SK-N-SH (cell line): ENCODE measurements at regions not wholly inside any gene's neighbourhood (a gene's known extent, or its start where the extent isn't known, plus 50 kb on each side); places are given as distances from the start of the nearest gene placed in this dataset.

Experiments used
- CTCF ChIA-PET: fragments of 300-600, 350-600 bp; formaldehyde crosslinking; extraction: SDS; loops from one replicate; lab custom pipeline; 2021; lab: Yijun Ruan, JAX
- POLR2A ChIA-PET: fragments of 350-600 bp; sonication (Branson Sonifier 250); formaldehyde crosslinking; extraction: SDS; loops from one replicate; lab custom pipeline; 2020; ENCODE audit warnings: antibody characterized with exemption, inconsistent platforms; lab: Yijun Ruan, JAX
- DNase-seq: peaks from one replicate; pipeline ENCODE4 v3.0.0; 2012
- H2AFZ ChIP-seq: fragments of 200-600 bp; sonication (generic); 2 replicates; pipeline ENCODE4 v1.8.1; 2016; ENCODE audit warnings: antibody characterized with exemption, mild to moderate bottlenecking, low read depth
- H3F3A ChIP-seq: fragments of 200-600 bp; sonication (generic); replicated peaks from 2 replicates; pipeline ENCODE3; 2016; ENCODE audit warnings: antibody characterized with exemption, mild to moderate bottlenecking; ENCODE audit not compliant: insufficient read depth
- H3K27ac ChIP-seq, 2 experiments: fragments of 200-500 bp in 1 of 2; fragments of 200-600 bp in 1 of 2; sonication (Bioruptor generic) in 1 of 2; sonication (generic), shearing (Covaris generic) in 1 of 2; 2 replicates each; pipeline versions ENCODE4 v1.5.1 to v1.6.1; 2014 to 2016; ENCODE audit warnings: low read depth in 2 of 2, inconsistent platforms in 1 of 2, low read length in 1 of 2, mild to moderate bottlenecking in 1 of 2, mixed read lengths in 1 of 2
- H3K27me3 ChIP-seq: fragments of 200-600 bp; sonication (generic), shearing (Covaris generic); 2 replicates; pipeline ENCODE4 v1.6.1; 2016; ENCODE audit warnings: mixed run types; ENCODE audit not compliant: insufficient read depth
- H3K36me3 ChIP-seq, 2 experiments: fragments of 200-500 bp in 1 of 2; fragments of 200-600 bp in 1 of 2; sonication (Bioruptor generic) in 1 of 2; sonication (generic) in 1 of 2; replicated peaks in 1 of 2; 2 replicates each; pipeline versions ENCODE3 to v1.5.1; 2014 to 2016; ENCODE audit warnings: low read length in 1 of 2, mild to moderate bottlenecking in 1 of 2; ENCODE audit not compliant: insufficient read depth in 2 of 2, control insufficient read depth in 1 of 2
- H3K4me1 ChIP-seq, 2 experiments: fragments of 200-500 bp in 1 of 2; fragments of 200-600 bp in 1 of 2; sonication (Bioruptor generic) in 1 of 2; sonication (generic), shearing (Covaris generic) in 1 of 2; 2 replicates each; pipeline versions ENCODE4 v1.5.1 to v1.6.1; 2014 to 2016; ENCODE audit warnings: low read depth in 1 of 2, low read length in 1 of 2, mixed run types in 1 of 2; ENCODE audit not compliant: insufficient read depth in 2 of 2, control insufficient read depth in 1 of 2
- H3K4me2 ChIP-seq: fragments of 200-600 bp; sonication (generic), shearing (Covaris generic); 2 replicates; pipeline ENCODE4 v1.6.1; 2017; ENCODE audit warnings: mixed run types
- H3K4me3 ChIP-seq, 2 experiments: fragments of 200-500 bp in 1 of 2; fragments of 200-600 bp in 1 of 2; sonication (Bioruptor generic) in 1 of 2; sonication (generic), shearing (Covaris generic) in 1 of 2; 2 replicates each; pipeline versions ENCODE4 v1.5.1 to v1.8.1; 2014 to 2016; ENCODE audit warnings: low read depth in 2 of 2, inconsistent platforms in 1 of 2, low read length in 1 of 2, mild to moderate bottlenecking in 1 of 2, mixed read lengths in 1 of 2, moderate library complexity in 1 of 2
- H3K79me2 ChIP-seq: fragments of 200-600 bp; sonication (generic); 2 replicates; pipeline ENCODE4 v1.8.1; 2017; ENCODE audit warnings: mild to moderate bottlenecking; ENCODE audit not compliant: insufficient read depth
- H3K9ac ChIP-seq: fragments of 200-600 bp; sonication (generic); 2 replicates; pipeline ENCODE4 v1.6.1; 2017; ENCODE audit warnings: mixed run types
- H3K9me2 ChIP-seq: fragments of 200-600 bp; sonication (generic); 2 replicates; pipeline ENCODE4 v1.6.1; 2017; ENCODE audit warnings: mixed run types
- H3K9me3 ChIP-seq: fragments of 200-600 bp; sonication (generic); 2 replicates; pipeline ENCODE4 v1.6.1; 2017; ENCODE audit warnings: mixed run types, mild to moderate bottlenecking, moderate library complexity
- H4K20me1 ChIP-seq: fragments of 200-600 bp; sonication (generic); 2 replicates; pipeline ENCODE4 v1.6.1; 2017; ENCODE audit warnings: mild to moderate bottlenecking, mixed run types; ENCODE audit not compliant: insufficient read depth
- ELF1 ChIP-seq: IDR thresholded peaks from 2 replicates; pipeline ENCODE4 v1.4.0; 2012
- EP300 ChIP-seq, 2 experiments: IDR thresholded peaks; 2 replicates each; pipeline versions ENCODE4 v1.4.0 to v1.6.1; 2012; ENCODE audit warnings: borderline replicate concordance in 1 of 2, low read depth in 1 of 2, low read length in 1 of 2
- MEF2A ChIP-seq: IDR thresholded peaks from 2 replicates; pipeline ENCODE4 v1.4.0; 2012; ENCODE audit warnings: low read depth, borderline replicate concordance
- MXI1 ChIP-seq: IDR thresholded peaks from 2 replicates; pipeline ENCODE4 v1.6.1; 2012; ENCODE audit warnings: mild to moderate bottlenecking, low read depth, low read length, improper control_type of control experiment
- NFIC ChIP-seq: IDR thresholded peaks from 2 replicates; pipeline ENCODE4 v1.4.0; 2012; ENCODE audit warnings: borderline replicate concordance
- POLR2AphosphoS5 ChIP-seq: IDR thresholded peaks from 2 replicates; pipeline ENCODE4 v1.6.1; 2012; ENCODE audit warnings: low read depth, low read length
- RAD21 ChIP-seq: IDR thresholded peaks from 2 replicates; pipeline ENCODE4 v1.6.1; 2012; ENCODE audit warnings: mild to moderate bottlenecking, low read length
- RFX5 ChIP-seq: IDR thresholded peaks from 2 replicates; pipeline ENCODE4 v1.6.1; 2012; ENCODE audit warnings: mild to moderate bottlenecking, improper control_type of control experiment, low read length
- RXRA ChIP-seq: IDR thresholded peaks from 2 replicates; pipeline ENCODE4 v1.4.0; 2012; ENCODE audit warnings: low read depth, mild to moderate bottlenecking, borderline replicate concordance
- SIN3A ChIP-seq: IDR thresholded peaks from 2 replicates; pipeline ENCODE4 v1.6.1; 2012; ENCODE audit warnings: low read depth, mild to moderate bottlenecking, low read length, moderate library complexity, borderline replicate concordance
- TAF1 ChIP-seq: IDR thresholded peaks from 2 replicates; pipeline ENCODE4 v1.6.1; 2012; ENCODE audit warnings: low read depth, mild to moderate bottlenecking, low read length, moderate library complexity, borderline replicate concordance
- TCF12 ChIP-seq: IDR thresholded peaks from 2 replicates; pipeline ENCODE4 v1.4.0; 2012
- USF1 ChIP-seq: IDR thresholded peaks from 2 replicates; pipeline ENCODE4 v1.4.0; 2012; ENCODE audit warnings: low read depth, borderline replicate concordance
- WGBS: methylation state at CpG from one replicate; pipeline ENCODE4 v1.1.6; 2017; ENCODE audit warnings: low lambda C conversion rate; 5-methylcytosine and 5-hydroxymethylcytosine counted together
- TF ChIP-seq, protein P1 (sequence below): fragments of 200-600 bp; sonication (generic); IDR thresholded peaks from 2 replicates; pipeline ENCODE4 v1.6.1; 2017; ENCODE audit warnings: antibody characterized with exemption, mild to moderate bottlenecking, moderate library complexity
- TF ChIP-seq, protein P2 (sequence below): IDR thresholded peaks from 2 replicates; pipeline ENCODE4 v1.4.0; 2012; ENCODE audit warnings: low read depth, borderline replicate concordance
- TF ChIP-seq, protein P3 (sequence below): IDR thresholded peaks from 2 replicates; pipeline ENCODE4 v1.4.0; 2012; ENCODE audit warnings: low read depth

GRCh38 chr17:73715769-73716168 is 71.5 kb upstream of the SDK2 start:
- Histone ChIP-seq H3K9ac (no peak overlapping the region), H3K27me3 (no peaks in the 10 kb centered on the region), H4K20me1 (no peaks in the 10 kb centered on the region), H3K79me2 (no peaks in the 10 kb centered on the region), H3K4me2 (no peak overlapping the region), H3K4me1 (peaks cover 0 to 23% of the 10 kb centered on the region in 2 experiments; a peak in 1 of 4 replicates)
- POLR2A ChIA-PET: no interaction called here
- WGBS: 48% methylated on average over 10 of the region's 10 CpGs
- DNase-seq: no peak
- TF ChIP-seq EP300 (IDR thresholded peaks at IDR 0.05; ENCODE audit: borderline replicate concordance in 1 of 2, low read depth in 1 of 2, low read length in 1 of 2): no peak
- TF ChIP-seq, protein P1, sequence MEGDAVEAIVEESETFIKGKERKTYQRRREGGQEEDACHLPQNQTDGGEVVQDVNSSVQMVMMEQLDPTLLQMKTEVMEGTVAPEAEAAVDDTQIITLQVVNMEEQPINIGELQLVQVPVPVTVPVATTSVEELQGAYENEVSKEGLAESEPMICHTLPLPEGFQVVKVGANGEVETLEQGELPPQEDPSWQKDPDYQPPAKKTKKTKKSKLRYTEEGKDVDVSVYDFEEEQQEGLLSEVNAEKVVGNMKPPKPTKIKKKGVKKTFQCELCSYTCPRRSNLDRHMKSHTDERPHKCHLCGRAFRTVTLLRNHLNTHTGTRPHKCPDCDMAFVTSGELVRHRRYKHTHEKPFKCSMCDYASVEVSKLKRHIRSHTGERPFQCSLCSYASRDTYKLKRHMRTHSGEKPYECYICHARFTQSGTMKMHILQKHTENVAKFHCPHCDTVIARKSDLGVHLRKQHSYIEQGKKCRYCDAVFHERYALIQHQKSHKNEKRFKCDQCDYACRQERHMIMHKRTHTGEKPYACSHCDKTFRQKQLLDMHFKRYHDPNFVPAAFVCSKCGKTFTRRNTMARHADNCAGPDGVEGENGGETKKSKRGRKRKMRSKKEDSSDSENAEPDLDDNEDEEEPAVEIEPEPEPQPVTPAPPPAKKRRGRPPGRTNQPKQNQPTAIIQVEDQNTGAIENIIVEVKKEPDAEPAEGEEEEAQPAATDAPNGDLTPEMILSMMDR: no peak
- no peak for TF ChIP-seq RXRA
- no peak for TF ChIP-seq RFX5
- TF ChIP-seq, protein P2, sequence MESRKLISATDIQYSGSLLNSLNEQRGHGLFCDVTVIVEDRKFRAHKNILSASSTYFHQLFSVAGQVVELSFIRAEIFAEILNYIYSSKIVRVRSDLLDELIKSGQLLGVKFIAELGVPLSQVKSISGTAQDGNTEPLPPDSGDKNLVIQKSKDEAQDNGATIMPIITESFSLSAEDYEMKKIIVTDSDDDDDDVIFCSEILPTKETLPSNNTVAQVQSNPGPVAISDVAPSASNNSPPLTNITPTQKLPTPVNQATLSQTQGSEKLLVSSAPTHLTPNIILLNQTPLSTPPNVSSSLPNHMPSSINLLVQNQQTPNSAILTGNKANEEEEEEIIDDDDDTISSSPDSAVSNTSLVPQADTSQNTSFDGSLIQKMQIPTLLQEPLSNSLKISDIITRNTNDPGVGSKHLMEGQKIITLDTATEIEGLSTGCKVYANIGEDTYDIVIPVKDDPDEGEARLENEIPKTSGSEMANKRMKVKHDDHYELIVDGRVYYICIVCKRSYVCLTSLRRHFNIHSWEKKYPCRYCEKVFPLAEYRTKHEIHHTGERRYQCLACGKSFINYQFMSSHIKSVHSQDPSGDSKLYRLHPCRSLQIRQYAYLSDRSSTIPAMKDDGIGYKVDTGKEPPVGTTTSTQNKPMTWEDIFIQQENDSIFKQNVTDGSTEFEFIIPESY: no peak
- no peak for TF ChIP-seq TAF1
- no peak for TF ChIP-seq SIN3A
- no peak for TF ChIP-seq RAD21
- TF ChIP-seq, protein P3, sequence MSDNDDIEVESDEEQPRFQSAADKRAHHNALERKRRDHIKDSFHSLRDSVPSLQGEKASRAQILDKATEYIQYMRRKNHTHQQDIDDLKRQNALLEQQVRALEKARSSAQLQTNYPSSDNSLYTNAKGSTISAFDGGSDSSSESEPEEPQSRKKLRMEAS: no peak
- no peak for TF ChIP-seq ELF1
- TF ChIP-seq TCF12: no peak
- TF ChIP-seq POLR2AphosphoS5: no peak
- TF ChIP-seq, all 33 proteins: peak for 0
- no peak overlapping the region for H2AFZ ChIP-seq
- no peaks in the 10 kb centered on the region for H3K36me3 ChIP-seq
- H3F3A ChIP-seq: no peaks in the 10 kb centered on the region
- CTCF ChIA-PET: interaction anchor here (1.0 to 2.0 kb wide), 5 partner anchors 60 to 286 kb away, joined by 3 to 6 read pairs (median 4); no protein-coding TSS in a partner anchor
- no peak overlapping the region for H3K27ac ChIP-seq
- H3K4me3 ChIP-seq: no peak overlapping the region
- no peaks in the 10 kb centered on the region for H3K9me2 ChIP-seq
- peaks cover 5% of the 10 kb centered on the region; the same call in 1 of the 2 replicates for H3K9me3 ChIP-seq

DNA sequence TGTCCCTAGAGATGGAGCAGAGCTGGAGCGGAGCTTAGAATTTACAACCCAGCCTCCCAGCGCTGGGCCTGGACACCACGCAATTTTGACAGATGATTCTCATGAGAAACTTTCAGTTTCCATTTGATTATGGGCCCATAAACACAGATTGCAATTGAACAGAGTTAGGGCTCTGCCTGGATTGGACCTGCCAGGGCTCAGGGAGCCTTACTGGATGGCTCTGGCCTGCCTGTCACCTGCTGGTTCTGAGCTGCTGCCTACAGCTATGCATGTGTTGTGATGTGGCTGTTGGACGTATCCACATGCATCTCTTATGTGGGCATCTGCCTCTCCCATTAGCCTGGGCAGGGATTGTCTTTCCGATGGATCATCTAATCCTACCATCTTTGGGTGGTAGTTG is 73.4 kb upstream of the SDK2 start:
- no peaks in the 10 kb centered on the region for H3F3A ChIP-seq
- 71% methylated on average over 5 of the region's 5 CpGs for WGBS
- no peak overlapping the region for H3K9ac ChIP-seq
- peaks cover 0 to 32% of the 10 kb centered on the region in 2 experiments; a peak in 1 of 4 replicates for H3K4me1 ChIP-seq
- H3K27ac ChIP-seq: no peak overlapping the region
- H4K20me1 ChIP-seq: no peaks in the 10 kb centered on the region
- H3K79me2 ChIP-seq: no peaks in the 10 kb centered on the region
- H2AFZ ChIP-seq: no peak overlapping the region
- H3K9me3 ChIP-seq: peaks cover 7% of the 10 kb centered on the region; the same call in 1 of the 2 replicates
- no peak overlapping the region for H3K4me3 ChIP-seq
- CTCF ChIA-PET: interaction anchor here (0.7 to 4.8 kb wide), 11 partner anchors 9 to 459 kb away, joined by 3 to 49 read pairs (median 4); no protein-coding TSS in a partner anchor
- POLR2A ChIA-PET: no interaction called here
- no peaks in the 10 kb centered on the region for H3K9me2 ChIP-seq
- DNase-seq: no peak
- H3K4me2 ChIP-seq: no peak overlapping the region
- H3K36me3 ChIP-seq: no peaks in the 10 kb centered on the region
- no peaks in the 10 kb centered on the region for H3K27me3 ChIP-seq
- no peak for TF ChIP-seq MXI1
- TF ChIP-seq RXRA: no peak
- TF ChIP-seq, protein P1: no peak
- no peak for TF ChIP-seq NFIC
- no peak for TF ChIP-seq TAF1
- no peak for TF ChIP-seq USF1
- TF ChIP-seq EP300 (IDR thresholded peaks at IDR 0.05; ENCODE audit: borderline replicate concordance in 1 of 2, low read depth in 1 of 2, low read length in 1 of 2): no peak
- no peak for TF ChIP-seq MEF2A
